ENCODE measurements at regions not wholly inside any gene's neighbourhood (a gene's known extent, or its start where the extent isn't known, plus 50 kb on each side); places are given as distances from the start of the nearest gene placed in this dataset.
"Not testable (repeated sequence)": the region's sequence is repeated elsewhere in the genome, so short reads cannot be mapped to it uniquely, and the experiment has no call there.

DNA sequence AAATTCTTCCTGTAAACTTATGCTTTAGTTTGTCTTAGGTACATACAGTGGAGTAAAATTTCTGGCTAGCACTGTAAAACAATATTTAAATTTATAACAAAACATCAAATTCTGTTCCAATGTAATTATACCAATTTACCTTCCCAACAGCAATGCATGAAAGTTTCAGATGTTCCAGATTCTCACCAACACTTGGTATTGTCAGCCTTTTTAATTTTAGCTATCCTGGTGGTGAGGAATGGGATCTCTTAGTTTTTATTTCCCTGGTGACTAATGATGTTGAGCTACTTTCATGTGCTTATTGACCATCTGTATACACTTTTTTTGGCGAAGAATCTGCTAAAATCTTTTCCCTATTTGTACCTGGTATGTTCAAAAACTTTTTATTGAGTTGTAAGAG, 76.1 kb upstream of the PHACTR1 start:
- Histone ChIP-seq H3K9me3 (ENCODE audit: low read length) (no peaks in the 10 kb centered on the region), H3K36me3 (ENCODE audit: insufficient read depth, low read length) (no peaks in the 10 kb centered on the region), H3K79me2 (ENCODE audit: insufficient read depth, low read depth, low read length) (no peaks in the 10 kb centered on the region), H3K4me1 (ENCODE audit: insufficient read depth, low read length, poor library complexity, severe bottlenecking) (no peaks in the 10 kb centered on the region), H2AFZ (ENCODE audit: low read length) (no peak overlapping the region), H4K20me1 (ENCODE audit: insufficient read depth, low read length) (no peaks in the 10 kb centered on the region), H3K4me3 (ENCODE audit: low read depth, low read length, poor library complexity, severe bottlenecking) (no peak overlapping the region), H3K27ac (ENCODE audit: low read depth, low read length, poor library complexity, severe bottlenecking) (no peak overlapping the region), H3K4me2 (ENCODE audit: low read length) (no peak overlapping the region), H3K9me2 (ENCODE audit: insufficient read depth, low read length) (no peaks in the 10 kb centered on the region)
- intact Hi-C loops (cut with micrococcal nuclease; ENCODE audit: unreplicated experiment): no loop called here
- CTCF ChIA-PET (ENCODE audit: unreplicated experiment): no interaction called here
- POLR2A ChIA-PET: no interaction called here
- TF ChIP-seq EZH2phosphoT487 (IDR thresholded peaks at IDR 0.05; ENCODE audit: borderline replicate concordance, low read depth, low read length): no peak
- TF ChIP-seq CTCF (conservative IDR thresholded peaks at IDR 0.05; ENCODE audit: low read length): no peak
- BruUV-seq (replicated peaks): no TSS peak
- DNase-seq (ENCODE audit: low spot score): no peak

DNA sequence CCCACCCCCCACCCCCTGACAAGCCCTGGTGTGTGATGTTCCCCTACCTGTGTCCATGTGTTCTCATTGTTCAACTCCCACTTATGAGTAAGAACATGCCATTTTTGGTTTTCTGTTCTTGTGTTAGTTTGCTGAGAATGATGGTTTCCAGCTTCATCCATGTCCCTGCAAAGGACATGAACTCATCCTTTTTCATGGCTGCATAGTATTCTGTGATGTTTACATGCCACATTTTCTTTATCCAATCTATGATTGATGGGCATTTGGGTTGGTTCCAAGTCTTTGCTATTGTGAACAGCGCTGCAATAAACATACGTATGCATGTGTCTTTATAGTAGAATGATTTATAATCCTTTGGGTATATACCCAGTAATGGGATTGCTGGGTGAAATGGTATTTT, 74.8 kb upstream of the PHACTR1 start:
- H3K9me2 ChIP-seq (ENCODE audit: insufficient read depth, low read length); BruUV-seq (replicated peaks); H3K4me1 ChIP-seq (ENCODE audit: insufficient read depth, low read length, poor library complexity, severe bottlenecking); H3K36me3 ChIP-seq (ENCODE audit: insufficient read depth, low read length); H4K20me1 ChIP-seq (ENCODE audit: insufficient read depth, low read length); H3K79me2 ChIP-seq (ENCODE audit: insufficient read depth, low read depth, low read length); H3K9me3 ChIP-seq (ENCODE audit: low read length); CTCF ChIA-PET (ENCODE audit: unreplicated experiment); H2AFZ ChIP-seq (ENCODE audit: low read length); intact Hi-C loops (cut with micrococcal nuclease; ENCODE audit: unreplicated experiment); DNase-seq (ENCODE audit: low spot score); H3K4me2 ChIP-seq (ENCODE audit: low read length); POLR2A ChIA-PET; H3K27ac ChIP-seq (ENCODE audit: low read depth, low read length, poor library complexity, severe bottlenecking); H3K4me3 ChIP-seq (ENCODE audit: low read depth, low read length, poor library complexity, severe bottlenecking): not testable (repeated sequence)

DNA sequence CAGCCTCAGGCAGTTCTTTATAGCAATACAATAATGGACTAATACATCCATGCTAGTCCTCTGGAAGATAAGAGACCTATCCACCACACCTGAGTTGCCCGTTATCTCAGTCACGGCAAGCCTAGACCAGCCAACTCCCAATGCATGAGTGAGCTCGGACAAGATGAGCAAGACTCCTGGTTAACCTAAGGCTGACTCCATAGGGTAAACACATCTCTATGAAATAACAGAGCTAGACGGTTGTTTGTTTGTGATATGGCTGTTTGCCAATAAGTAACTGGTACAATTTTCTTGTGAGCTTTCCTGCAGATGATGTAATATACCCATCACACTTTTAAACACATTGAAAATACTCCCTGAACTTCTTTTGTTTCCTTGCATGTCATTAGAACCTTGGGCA, 70.6 kb upstream of the PHACTR1 start:
- no peak for TF ChIP-seq EZH2phosphoT487 (IDR thresholded peaks at IDR 0.05; ENCODE audit: borderline replicate concordance, low read depth, low read length)
- no peak for TF ChIP-seq CTCF (conservative IDR thresholded peaks at IDR 0.05; ENCODE audit: low read length)
- H3K4me3 ChIP-seq (ENCODE audit: low read depth, low read length, poor library complexity, severe bottlenecking): no peak overlapping the region
- intact Hi-C loops (cut with micrococcal nuclease; ENCODE audit: unreplicated experiment): no loop called here
- ChIA-PET POLR2A (no interaction called here), CTCF (ENCODE audit: unreplicated experiment) (no interaction called here)
- no peaks in the 10 kb centered on the region for H3K36me3 ChIP-seq (ENCODE audit: insufficient read depth, low read length)
- no peaks in the 10 kb centered on the region for H3K4me1 ChIP-seq (ENCODE audit: insufficient read depth, low read length, poor library complexity, severe bottlenecking)
- H3K4me2 ChIP-seq (ENCODE audit: low read length): no peak overlapping the region
- no TSS peak for BruUV-seq (replicated peaks)
- H3K9me2 ChIP-seq (ENCODE audit: insufficient read depth, low read length): no peaks in the 10 kb centered on the region
- no peaks in the 10 kb centered on the region for H4K20me1 ChIP-seq (ENCODE audit: insufficient read depth, low read length)
- H3K27ac ChIP-seq (ENCODE audit: low read depth, low read length, poor library complexity, severe bottlenecking): no peak overlapping the region
- no peak overlapping the region for H2AFZ ChIP-seq (ENCODE audit: low read length)
- no peak for DNase-seq (ENCODE audit: low spot score)
- no peaks in the 10 kb centered on the region for H3K9me3 ChIP-seq (ENCODE audit: low read length)
- H3K79me2 ChIP-seq (ENCODE audit: insufficient read depth, low read depth, low read length): no peaks in the 10 kb centered on the region

Data from OCI-LY7 (cell line).